GM12891 (cell line): ENCODE measurements at regions not wholly inside any gene's neighbourhood (a gene's known extent, or its start where the extent isn't known, plus 50 kb on each side); places are given as distances from the start of the nearest gene placed in this dataset.

Experiments
- DNase-seq: peaks from one replicate; pipeline ENCODE4 v3.0.0; 2011; ENCODE audit warnings: low spot score; ENCODE audit not compliant: insufficient read length
- FAIRE-seq: peaks from 2 replicates; lab custom pipeline; 2011; peaks lifted over from hg19 to GRCh38; lab: Jason Lieb, UNC
- PAX5 ChIP-seq: IDR thresholded peaks from 2 replicates; pipeline ENCODE4 v1.6.1; 2011; ENCODE audit warnings: low read length, moderate library complexity, mild to moderate bottlenecking; ENCODE audit not compliant: insufficient read depth, severe bottlenecking
- POLR2A ChIP-seq: IDR thresholded peaks from 2 replicates; pipeline ENCODE4 v1.6.1; 2011; ENCODE audit warnings: low read depth, low read length, control low read depth
- POLR2AphosphoS5 ChIP-seq: IDR thresholded peaks from 2 replicates; pipeline ENCODE4 v1.6.1; 2011; ENCODE audit warnings: low read depth, low read length, control low read depth
- POU2F2 ChIP-seq: IDR thresholded peaks from 2 replicates; pipeline ENCODE4 v1.6.1; 2011; ENCODE audit warnings: low read depth, mild to moderate bottlenecking, control low read depth, low read length, moderate library complexity
- SPI1 ChIP-seq: IDR thresholded peaks from 2 replicates; pipeline ENCODE4 v1.6.1; 2011; ENCODE audit warnings: low read depth, low read length, control low read depth
- TAF1 ChIP-seq: IDR thresholded peaks from 2 replicates; pipeline ENCODE4 v1.6.1; 2011; ENCODE audit warnings: low read depth, low read length, control low read depth

- FAIRE-seq = no peak
- DNase-seq = no peak
- TF ChIP-seq POLR2A (no peak), SPI1 (no peak), PAX5 (no peak), TAF1 (no peak)
Measured at GRCh38 chr5:30878746-30879145, 314.7 kb upstream of the CDH6 start.

- DNase-seq (no peak), FAIRE-seq (no peak)
- TF ChIP-seq TAF1 (no peak), PAX5 (no peak), POLR2A (no peak), SPI1 (no peak), POU2F2 (no peak), POLR2AphosphoS5 (no peak)
Measured at GRCh38 chr5:30878296-30878695, 315.2 kb upstream of the CDH6 start.

- no peak for FAIRE-seq
- DNase-seq = no peak
- TF ChIP-seq SPI1 = no peak
- TF ChIP-seq TAF1 = no peak
- no peak for TF ChIP-seq POLR2A
- TF ChIP-seq POU2F2 = no peak
- no peak for TF ChIP-seq POLR2AphosphoS5
- TF ChIP-seq PAX5 = no peak
Measured at GRCh38 chr5:30874241-30875034, 319.0 kb upstream of the CDH6 start.

- TF ChIP-seq POLR2AphosphoS5 = no peak
- TF ChIP-seq TAF1 = no peak
- no peak for TF ChIP-seq POLR2A
- TF ChIP-seq SPI1 = no peak
- TF ChIP-seq PAX5 = no peak
- TF ChIP-seq POU2F2 = no peak
- DNase-seq = no peak
- no peak for FAIRE-seq
Measured at GRCh38 chr5:30871196-30871595, 322.3 kb upstream of the CDH6 start.

GRCh38 chr5:30867711-30868110 lies 325.8 kb upstream of the CDH6 start:
- FAIRE-seq (no peak), DNase-seq (no peak)
- TF ChIP-seq SPI1 = no peak
- no peak for TF ChIP-seq POLR2AphosphoS5
- TF ChIP-seq POLR2A = no peak
- TF ChIP-seq TAF1 = no peak
- no peak for TF ChIP-seq PAX5
- no peak for TF ChIP-seq POU2F2

- DNase-seq (no peak), FAIRE-seq (no peak)
- TF ChIP-seq SPI1 = no peak
- no peak for TF ChIP-seq POLR2AphosphoS5
- no peak for TF ChIP-seq PAX5
- TF ChIP-seq TAF1 = no peak
- TF ChIP-seq POU2F2 = no peak
- no peak for TF ChIP-seq POLR2A
Measured at GRCh38 chr5:30866142-30866541, 327.3 kb upstream of the CDH6 start.

- TF ChIP-seq TAF1 (no peak), POU2F2 (no peak), POLR2A (no peak), SPI1 (no peak), POLR2AphosphoS5 (no peak)
- DNase-seq (no peak), FAIRE-seq (no peak)
Measured at GRCh38 chr5:30856242-30856641, 337.2 kb upstream of the CDH6 start.

GRCh38 chr5:30853158-30853557 lies 340.3 kb upstream of the CDH6 start:
- FAIRE-seq (no peak), DNase-seq (no peak)
- TF ChIP-seq TAF1 (no peak), POLR2AphosphoS5 (no peak), POLR2A (no peak), SPI1 (no peak), PAX5 (no peak), POU2F2 (no peak)

- TF ChIP-seq SPI1 = no peak
- no peak for TF ChIP-seq POLR2A
- TF ChIP-seq TAF1 = no peak
- TF ChIP-seq POU2F2 = no peak
- no peak for TF ChIP-seq PAX5
- no peak for TF ChIP-seq POLR2AphosphoS5
- no peak for FAIRE-seq
Measured at GRCh38 chr5:30850866-30851265, 342.6 kb upstream of the CDH6 start.

GRCh38 chr5:30849931-30850710 lies 343.4 kb upstream of the CDH6 start:
- DNase-seq (no peak), FAIRE-seq (no peak)
- TF ChIP-seq POLR2A (no peak), POU2F2 (no peak), PAX5 (no peak), POLR2AphosphoS5 (no peak), SPI1 (no peak), TAF1 (no peak)

More at GRCh38 chr5:30850866-30851265, 342.6 kb upstream of the CDH6 start:
- DNase-seq = no peak
